K562 (cell line): ENCODE measurements at regions not wholly inside any gene's neighbourhood (a gene's known extent, or its start where the extent isn't known, plus 50 kb on each side); places are given as distances from the start of the nearest gene placed in this dataset.

Experiments
- ATAC-seq: fragments of 200-7000 bp; cut with Tn5 transposase; 3 replicates; pipeline ENCODE4 v1.9.1; 2020; ENCODE audit warnings: moderate library complexity
- BruUV-seq: library from RNA; stranded (reverse); fragments of 400-500 nt; replicated peaks from 2 replicates; lab custom pipeline; 2021; lab: Mats Ljungman, UMichigan
- CTCF ChIA-PET: fragments of 300-600 bp; formaldehyde crosslinking; extraction: SDS; loops from one replicate; lab custom pipeline; 2021; ENCODE audit warnings: low intra/inter-chr PET ratio; lab: Yijun Ruan, JAX
- POLR2A ChIA-PET: fragments of 300-600, 350-650 bp; sonication (Branson Sonifier 250); formaldehyde crosslinking; extraction: SDS; loops from one replicate; lab custom pipeline; 2021; ENCODE audit warnings: antibody characterized with exemption, inconsistent platforms; lab: Yijun Ruan, JAX
- DNase-seq, 4 experiments: peaks; one replicate each; pipeline versions ENCODE4 v3.0.0 to v3.0.0-alpha.2; 2011 to 2018; ENCODE audit warnings: low spot score in 3 of 4, mixed read lengths in 3 of 4; ENCODE audit errors: extremely low read depth in 1 of 4
- FAIRE-seq: peaks from 2 replicates; lab custom pipeline; 2011; peaks lifted over from hg19 to GRCh38; lab: Jason Lieb, UNC
- H2AFZ ChIP-seq: 2 replicates; pipeline ENCODE4 v1.6.0; 2011; ENCODE audit warnings: low read depth, low read length, control low read depth, inconsistent platforms
- H3K27ac ChIP-seq: fragments of 200-600 bp; 3 replicates; pipeline ENCODE4 v1.8.0; 2011; ENCODE audit warnings: low read depth, mild to moderate bottlenecking, control low read depth, inconsistent platforms, low read length, moderate library complexity, mixed read lengths; ENCODE audit errors: extremely low read depth
- H3K27me3 ChIP-seq, 2 experiments: fragments of 300-600 bp in 1 of 2; 2 replicates in 1 of 2; 3 replicates in 1 of 2; pipeline versions ENCODE4 v1.6.0 to v1.8.0; 2011; ENCODE audit warnings: inconsistent platforms in 2 of 2, low read length in 2 of 2, mild to moderate bottlenecking in 1 of 2, mixed read lengths in 1 of 2, moderate library complexity in 1 of 2; ENCODE audit not compliant: control insufficient read depth in 2 of 2, insufficient read depth in 2 of 2
- H3K36me3 ChIP-seq: fragments of 300-600 bp; 3 replicates; pipeline ENCODE4 v1.8.0; 2011; ENCODE audit warnings: mild to moderate bottlenecking, low read length, inconsistent platforms; ENCODE audit not compliant: control insufficient read depth, insufficient read depth
- H3K4me1 ChIP-seq, 2 experiments: fragments of 200-600 bp in 1 of 2; replicated peaks in 1 of 2; 2 replicates in 1 of 2; 3 replicates in 1 of 2; pipeline versions ENCODE4 v1.5.1 to v1.8.0; 2011; ENCODE audit warnings: inconsistent platforms in 2 of 2, low read length in 2 of 2, mild to moderate bottlenecking in 1 of 2, mixed read lengths in 1 of 2, moderate library complexity in 1 of 2; ENCODE audit not compliant: control insufficient read depth in 2 of 2, insufficient read depth in 2 of 2
- H3K4me2 ChIP-seq: 2 replicates; pipeline ENCODE4 v1.6.1; 2011; ENCODE audit warnings: low read length, control low read depth, inconsistent platforms, mixed read lengths; ENCODE audit not compliant: insufficient read depth
- H3K4me3 ChIP-seq: fragments of 200-600 bp; sonication (generic), shearing (Covaris generic); 2 replicates; pipeline ENCODE4 v1.5.1; 2016; ENCODE audit warnings: control low read depth, inconsistent platforms
- H3K79me2 ChIP-seq: fragments of 200-600 bp; 3 replicates; pipeline ENCODE4 v1.8.0; 2011; ENCODE audit warnings: low read length, inconsistent platforms; ENCODE audit not compliant: control insufficient read depth, insufficient read depth
- H3K9ac ChIP-seq, 2 experiments: 2 replicates each; pipeline versions ENCODE4 v1.6.0 to v1.6.1; 2011; ENCODE audit warnings: low read depth in 2 of 2, low read length in 2 of 2, control low read depth in 1 of 2, inconsistent platforms in 1 of 2, mild to moderate bottlenecking in 1 of 2, mixed read lengths in 1 of 2; ENCODE audit not compliant: insufficient read depth in 1 of 2
- H3K9me1 ChIP-seq: one replicate; pipeline ENCODE4 v1.6.0; 2011; ENCODE audit warnings: inconsistent platforms, mild to moderate bottlenecking, low read length, moderate library complexity; ENCODE audit not compliant: control insufficient read depth, insufficient read depth
- H3K9me3 ChIP-seq: replicated peaks from 2 replicates; pipeline ENCODE4 v1.5.1; 2011; ENCODE audit warnings: low read depth, low read length, inconsistent platforms; ENCODE audit not compliant: control insufficient read depth, insufficient read depth
- H4K20me1 ChIP-seq: replicated peaks from 2 replicates; pipeline ENCODE4 v1.6.1; 2011; ENCODE audit warnings: low read length, inconsistent platforms, mixed read lengths; ENCODE audit not compliant: control insufficient read depth, insufficient read depth
- CBFB ChIP-seq: sonication (generic); formaldehyde crosslinking; IDR thresholded peaks from 2 replicates; pipeline ENCODE4 v1.4.0; 2020; ENCODE audit warnings: mild to moderate bottlenecking, missing genetic modification reagents
- HDAC6 ChIP-seq: IDR thresholded peaks from 2 replicates; pipeline ENCODE4 v1.6.1; 2012; ENCODE audit warnings: low read depth, mild to moderate bottlenecking, control low read depth, inconsistent platforms, low read length, moderate library complexity
- JUN ChIP-seq, 2 experiments: sonication (generic) in 1 of 2; formaldehyde crosslinking in 1 of 2; IDR thresholded peaks; 2 replicates each; pipeline versions ENCODE4 v1.6.1 to v1.8.0; 2012 to 2022; ENCODE audit warnings: borderline replicate concordance in 2 of 2, mild to moderate bottlenecking in 2 of 2, improper control_type of control experiment in 1 of 2, low read depth in 1 of 2, low read length in 1 of 2, missing genetic modification reagents in 1 of 2
- MIER1 ChIP-seq: fragments of 450-650 bp; IDR thresholded peaks from 2 replicates; pipeline ENCODE4 v1.6.1; 2016; ENCODE audit warnings: antibody characterized with exemption, mild to moderate bottlenecking, low read depth
- PHF8 ChIP-seq: fragments of 200-600 bp; sonication (generic); IDR thresholded peaks from 2 replicates; pipeline ENCODE4 v1.6.1; 2012; ENCODE audit warnings: mixed run types, mild to moderate bottlenecking, inconsistent platforms, low read length, moderate library complexity, borderline replicate concordance
- RBM14 ChIP-seq: fragments of 200-400 bp; formaldehyde crosslinking; IDR thresholded peaks from 2 replicates; pipeline ENCODE4 v1.6.1; 2018; ENCODE audit warnings: low read depth, mild to moderate bottlenecking, low read length, moderate library complexity, borderline replicate concordance; ENCODE audit not compliant: insufficient read depth
- REST ChIP-seq, 2 experiments: fragments of 450-650 bp; formaldehyde crosslinking in 1 of 2; IDR thresholded peaks; 2 replicates each; pipeline versions ENCODE4 v1.4.0 to v1.6.1; 2014 to 2020; ENCODE audit warnings: mild to moderate bottlenecking in 2 of 2, borderline replicate concordance in 1 of 2, low read depth in 1 of 2
- SOX6 ChIP-seq: fragments of 450-650 bp; IDR thresholded peaks from 2 replicates; pipeline ENCODE4 v1.6.1; 2014; ENCODE audit warnings: mild to moderate bottlenecking
- SUPT5H ChIP-seq: fragments of 450-650 bp; IDR thresholded peaks from 2 replicates; pipeline ENCODE4 v1.6.1; 2016
- TEAD4 ChIP-seq, 2 experiments: sonication (generic) in 1 of 2; formaldehyde crosslinking in 1 of 2; IDR thresholded peaks; 2 replicates each; pipeline versions ENCODE4 v1.6.1 to v1.8.0; 2012 to 2022; ENCODE audit warnings: borderline replicate concordance in 1 of 2, inconsistent platforms in 1 of 2, low read length in 1 of 2, mild to moderate bottlenecking in 1 of 2, missing genetic modification reagents in 1 of 2
- ZKSCAN8 ChIP-seq: fragments of 200-800 bp; sonication (Bioruptor generic); IDR thresholded peaks from 2 replicates; pipeline ENCODE4 v1.6.1; 2016; ENCODE audit warnings: missing genetic modification characterization, missing compliant biosample characterization
- ZNF184 ChIP-seq: sonication (generic); formaldehyde crosslinking; IDR thresholded peaks from 2 replicates; pipeline ENCODE4 v1.5.0; 2020; ENCODE audit warnings: missing genetic modification reagents
- ZNF699 ChIP-seq: fragments of 250-450 bp; sonication (Bioruptor Pico); IDR thresholded peaks from 2 replicates; pipeline ENCODE4 v1.8.0; 2021; ENCODE audit warnings: mild to moderate bottlenecking, moderate library complexity; ENCODE audit not compliant: insufficient replicate concordance
- WGBS: fragments of 100-300 bp; shearing (Covaris generic); methylation state at CpG from one replicate; pipeline ENCODE4 v1.1.6; 2016; ENCODE audit warnings: low coverage, mixed read lengths; ENCODE audit not compliant: insufficient coverage; ENCODE audit errors: missing lambda C conversion rate; 5-methylcytosine and 5-hydroxymethylcytosine counted together
- in situ Hi-C: fragments of 300-500 bp; cut with MboI; formaldehyde crosslinking; loops from 4 replicates; pipeline ENCODE4 v1.15.0; 2018; ENCODE audit warnings: inconsistent platforms, mixed read lengths
- intact Hi-C: fragments of 100-400 bp; cut with micrococcal nuclease; formaldehyde crosslinking; loops from 2 replicates; pipeline ENCODE4 v1.14.2; 2022
- TF ChIP-seq, protein P1 (sequence below): fragments of 450-650 bp; IDR thresholded peaks from 2 replicates; pipeline ENCODE4 v1.6.1; 2017; ENCODE audit warnings: mild to moderate bottlenecking, moderate library complexity

DNA sequence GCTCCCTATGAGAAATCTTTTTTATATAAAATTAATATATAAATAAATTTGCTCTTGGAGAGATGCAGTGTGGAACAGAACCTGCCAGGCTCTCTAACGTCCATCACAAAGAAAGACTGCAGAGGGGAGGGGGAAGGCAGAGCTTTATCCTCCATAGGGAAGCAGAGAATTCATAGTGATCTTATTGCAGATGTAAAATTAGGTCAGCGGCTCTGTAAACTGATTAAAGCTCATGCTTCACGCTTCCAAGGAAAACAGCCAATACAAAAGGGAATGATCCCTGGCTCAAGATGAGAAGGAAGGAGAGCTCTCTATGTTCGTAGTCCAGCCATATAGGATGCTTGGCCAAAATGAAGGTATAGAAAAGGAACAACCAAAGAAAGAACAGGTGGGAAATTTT, 532.3 kb upstream of the PSMD7 start:
- Histone ChIP-seq H4K20me1 (no peaks in the 10 kb centered on the region), H3K9me3 (no peaks in the 10 kb centered on the region), H3K27ac (no peak overlapping the region), H3K36me3 (no peaks in the 10 kb centered on the region), H3K27me3 (no peaks in the 10 kb centered on the region), H3K4me2 (no peak overlapping the region), H3K9ac (no peak overlapping the region), H2AFZ (no peak overlapping the region), H3K4me3 (no peak overlapping the region), H3K9me1 (no peaks in the 10 kb centered on the region), H3K4me1 (no peaks in the 10 kb centered on the region), H3K79me2 (no peaks in the 10 kb centered on the region)
- DNase-seq: no peak
- CTCF ChIA-PET: no interaction called here
- in situ Hi-C loops (no loop called here), intact Hi-C loops (no loop called here)
- POLR2A ChIA-PET: no interaction called here
- 0% methylated on average over 4 of the region's 4 CpGs for WGBS
- no peak for ATAC-seq
- no peak for FAIRE-seq
- BruUV-seq: no TSS peak
- TF ChIP-seq HDAC6: no peak
- no peak for TF ChIP-seq SUPT5H
- no peak for TF ChIP-seq RBM14
- no peak for TF ChIP-seq CBFB (CRISPR knock-in tag)
- TF ChIP-seq MIER1: no peak
- no peak for TF ChIP-seq JUN (IDR thresholded peaks at IDR 0.05; ENCODE audit: borderline replicate concordance, low read depth, low read length)
- no peak for TF ChIP-seq JUN (CRISPR knock-in tag; IDR thresholded peaks at IDR 0.05; ENCODE audit: borderline replicate concordance)
- no peak for TF ChIP-seq ZKSCAN8 (CRISPR knock-in tag)
- TF ChIP-seq, protein P1, sequence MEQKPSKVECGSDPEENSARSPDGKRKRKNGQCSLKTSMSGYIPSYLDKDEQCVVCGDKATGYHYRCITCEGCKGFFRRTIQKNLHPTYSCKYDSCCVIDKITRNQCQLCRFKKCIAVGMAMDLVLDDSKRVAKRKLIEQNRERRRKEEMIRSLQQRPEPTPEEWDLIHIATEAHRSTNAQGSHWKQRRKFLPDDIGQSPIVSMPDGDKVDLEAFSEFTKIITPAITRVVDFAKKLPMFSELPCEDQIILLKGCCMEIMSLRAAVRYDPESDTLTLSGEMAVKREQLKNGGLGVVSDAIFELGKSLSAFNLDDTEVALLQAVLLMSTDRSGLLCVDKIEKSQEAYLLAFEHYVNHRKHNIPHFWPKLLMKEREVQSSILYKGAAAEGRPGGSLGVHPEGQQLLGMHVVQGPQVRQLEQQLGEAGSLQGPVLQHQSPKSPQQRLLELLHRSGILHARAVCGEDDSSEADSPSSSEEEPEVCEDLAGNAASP: no peak
- no peak for TF ChIP-seq ZNF699
- TF ChIP-seq REST (IDR thresholded peaks at IDR 0.05; ENCODE audit: borderline replicate concordance): no peak
- no peak for TF ChIP-seq REST (CRISPR knock-in tag; IDR thresholded peaks at IDR 0.05; ENCODE audit: low read depth)
- no peak for TF ChIP-seq TEAD4 (IDR thresholded peaks at IDR 0.05; ENCODE audit: low read length)
- TF ChIP-seq TEAD4 (CRISPR knock-in tag; IDR thresholded peaks at IDR 0.05; ENCODE audit: borderline replicate concordance): no peak
- TF ChIP-seq ZNF184 (CRISPR knock-in tag): no peak
- no peak for TF ChIP-seq PHF8
- TF ChIP-seq SOX6: no peak
